HEK293 (cell line): ENCODE measurements at regions not wholly inside any gene's neighbourhood (a gene's known extent, or its start where the extent isn't known, plus 50 kb on each side); places are given as distances from the start of the nearest gene placed in this dataset.

Source experiments
- CTCF ChIA-PET: fragments of 350-600 bp; formaldehyde crosslinking; extraction: SDS; loops from one replicate; lab custom pipeline; 2021; ENCODE audit warnings: antibody characterized with exemption; lab: Yijun Ruan, JAX
- POLR2A ChIA-PET: fragments of 300-600 bp; formaldehyde crosslinking; extraction: SDS; loops from one replicate; lab custom pipeline; 2020; ENCODE audit warnings: antibody characterized with exemption, inconsistent platforms; lab: Yijun Ruan, JAX
- H3K27ac ChIP-seq: fragments of 200-500 bp; sonication (Bioruptor generic); 2 replicates; pipeline ENCODE4 v1.5.1; 2014; ENCODE audit warnings: low read depth, low read length, control low read depth, inconsistent platforms; ENCODE audit errors: extremely low read depth
- H3K36me3 ChIP-seq, 2 experiments: fragments of 200-500 bp in 1 of 2; sonication (Bioruptor generic) in 1 of 2; 1 replicate in 1 of 2; 2 replicates in 1 of 2; pipeline ENCODE4 v1.5.1; 2014 to 2017; ENCODE audit warnings: inconsistent platforms in 2 of 2, low read length in 2 of 2; ENCODE audit not compliant: control insufficient read depth in 2 of 2, insufficient read depth in 1 of 2
- H3K4me1 ChIP-seq: fragments of 200-500 bp; sonication (Bioruptor generic); 2 replicates; pipeline ENCODE4 v1.5.1; 2014; ENCODE audit warnings: mild to moderate bottlenecking, low read length, inconsistent platforms; ENCODE audit not compliant: control insufficient read depth, insufficient read depth
- H3K4me3 ChIP-seq: 2 replicates; pipeline ENCODE4 v1.5.1; 2011; ENCODE audit warnings: low read depth, mild to moderate bottlenecking, control low read depth, low read length, moderate library complexity
- H3K9me3 ChIP-seq: fragments of 200-500 bp; sonication (Bioruptor generic); 2 replicates; pipeline ENCODE4 v1.5.1; 2014; ENCODE audit warnings: low read depth, low read length, inconsistent platforms; ENCODE audit not compliant: control insufficient read depth, insufficient read depth
- BCL11B ChIP-seq: fragments of 450-650 bp; formaldehyde crosslinking; IDR thresholded peaks from 2 replicates; pipeline ENCODE4 v1.5.1; 2016; ENCODE audit warnings: low read depth, missing biosample characterization, missing genetic modification characterization
- GLIS2 ChIP-seq: fragments of 450-650 bp; formaldehyde crosslinking; IDR thresholded peaks from 2 replicates; pipeline ENCODE4 v1.5.1; 2016; ENCODE audit warnings: missing biosample characterization, missing genetic modification characterization
- PRDM6 ChIP-seq: fragments of 450-650 bp; formaldehyde crosslinking; IDR thresholded peaks from 2 replicates; pipeline ENCODE4 v1.5.1; 2017; ENCODE audit warnings: missing biosample characterization, missing genetic modification characterization
- SALL2 ChIP-seq: fragments of 450-650 bp; formaldehyde crosslinking; IDR thresholded peaks from 2 replicates; pipeline ENCODE4 v1.5.0; 2017; ENCODE audit warnings: missing biosample characterization, mild to moderate bottlenecking, missing genetic modification characterization, borderline replicate concordance
- ZBTB10 ChIP-seq: fragments of 450-650 bp; formaldehyde crosslinking; IDR thresholded peaks from 2 replicates; pipeline ENCODE4 v1.5.1; 2016; ENCODE audit warnings: missing biosample characterization, missing genetic modification characterization
- ZNF132 ChIP-seq: fragments of 450-650 bp; formaldehyde crosslinking; IDR thresholded peaks from 2 replicates; pipeline ENCODE4 v1.5.1; 2017; ENCODE audit warnings: missing biosample characterization, missing genetic modification characterization, borderline replicate concordance
- ZNF391 ChIP-seq: fragments of 450-650 bp; formaldehyde crosslinking; IDR thresholded peaks from 2 replicates; pipeline ENCODE4 v1.5.1; 2016; ENCODE audit warnings: low read depth, missing biosample characterization, missing genetic modification characterization, borderline replicate concordance
- ZNF423 ChIP-seq: fragments of 450-650 bp; formaldehyde crosslinking; IDR thresholded peaks from 2 replicates; pipeline ENCODE4 v1.5.1; 2016; ENCODE audit warnings: missing biosample characterization, missing genetic modification characterization
- ZNF768 ChIP-seq: fragments of 450-650 bp; formaldehyde crosslinking; IDR thresholded peaks from 2 replicates; pipeline ENCODE4 v1.5.1; 2018; ENCODE audit warnings: missing biosample characterization, mild to moderate bottlenecking, missing genetic modification characterization
- ZNF791 ChIP-seq: fragments of 450-650 bp; formaldehyde crosslinking; IDR thresholded peaks from 2 replicates; pipeline ENCODE4 v1.5.1; 2016; ENCODE audit warnings: missing biosample characterization, missing genetic modification characterization
- ZNF843 ChIP-seq: fragments of 450-650 bp; formaldehyde crosslinking; IDR thresholded peaks from 2 replicates; pipeline ENCODE4 v1.5.1; 2016; ENCODE audit warnings: missing biosample characterization, missing genetic modification characterization
- TF ChIP-seq, protein P1 (sequence below): fragments of 450-650 bp; formaldehyde crosslinking; IDR thresholded peaks from 2 replicates; pipeline ENCODE4 v1.5.1; 2016; ENCODE audit warnings: missing biosample characterization, missing genetic modification characterization, low read depth
- TF ChIP-seq, protein P2 (sequence below): fragments of 450-650 bp; formaldehyde crosslinking; IDR thresholded peaks from 2 replicates; pipeline ENCODE4 v1.5.1; 2016; ENCODE audit warnings: missing biosample characterization, missing genetic modification characterization
- TF ChIP-seq, protein P3 (sequence below): fragments of 450-650 bp; formaldehyde crosslinking; IDR thresholded peaks from 2 replicates; pipeline ENCODE4 v1.5.1; 2016; ENCODE audit warnings: missing biosample characterization, missing genetic modification characterization
- TF ChIP-seq, protein P4 (sequence below): fragments of 450-650 bp; formaldehyde crosslinking; IDR thresholded peaks from 2 replicates; pipeline ENCODE4 v1.5.1; 2016; ENCODE audit warnings: missing biosample characterization, missing genetic modification characterization
- TF ChIP-seq, protein P5 (sequence below): fragments of 450-650 bp; formaldehyde crosslinking; IDR thresholded peaks from 2 replicates; pipeline ENCODE4 v1.5.1; 2016; ENCODE audit warnings: missing biosample characterization, missing genetic modification characterization, borderline replicate concordance

- TF ChIP-seq ZBTB10 = no peak
Observed at GRCh38 chr13:79806821-79807220, 325.9 kb downstream of the NDFIP2 start (continued).

- Histone ChIP-seq H3K4me3 (no peak overlapping the region), H3K4me1 (no peaks in the 10 kb centered on the region), H3K9me3 (no peaks in the 10 kb centered on the region), H3K36me3 (no peaks in the 10 kb centered on the region), H3K27ac (no peak overlapping the region)
- ChIA-PET CTCF (no interaction called here), POLR2A (no interaction called here)
- TF ChIP-seq, protein P1, sequence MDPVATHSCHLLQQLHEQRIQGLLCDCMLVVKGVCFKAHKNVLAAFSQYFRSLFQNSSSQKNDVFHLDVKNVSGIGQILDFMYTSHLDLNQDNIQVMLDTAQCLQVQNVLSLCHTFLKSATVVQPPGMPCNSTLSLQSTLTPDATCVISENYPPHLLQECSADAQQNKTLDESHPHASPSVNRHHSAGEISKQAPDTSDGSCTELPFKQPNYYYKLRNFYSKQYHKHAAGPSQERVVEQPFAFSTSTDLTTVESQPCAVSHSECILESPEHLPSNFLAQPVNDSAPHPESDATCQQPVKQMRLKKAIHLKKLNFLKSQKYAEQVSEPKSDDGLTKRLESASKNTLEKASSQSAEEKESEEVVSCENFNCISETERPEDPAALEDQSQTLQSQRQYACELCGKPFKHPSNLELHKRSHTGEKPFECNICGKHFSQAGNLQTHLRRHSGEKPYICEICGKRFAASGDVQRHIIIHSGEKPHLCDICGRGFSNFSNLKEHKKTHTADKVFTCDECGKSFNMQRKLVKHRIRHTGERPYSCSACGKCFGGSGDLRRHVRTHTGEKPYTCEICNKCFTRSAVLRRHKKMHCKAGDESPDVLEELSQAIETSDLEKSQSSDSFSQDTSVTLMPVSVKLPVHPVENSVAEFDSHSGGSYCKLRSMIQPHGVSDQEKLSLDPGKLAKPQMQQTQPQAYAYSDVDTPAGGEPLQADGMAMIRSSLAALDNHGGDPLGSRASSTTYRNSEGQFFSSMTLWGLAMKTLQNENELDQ (tag by site-specific recombination) = no peak
- TF ChIP-seq ZNF132 (no peak), GLIS2 (tag by site-specific recombination) (no peak), ZNF423 (tag by site-specific recombination) (no peak), ZNF843 (no peak), SALL2 (tag by site-specific recombination) (no peak), BCL11B (tag by site-specific recombination) (no peak), ZNF791 (tag by site-specific recombination) (no peak), PRDM6 (tag by site-specific recombination) (no peak), ZNF391 (tag by site-specific recombination) (no peak), ZNF768 (tag by site-specific recombination) (no peak)
- TF ChIP-seq, protein P2, sequence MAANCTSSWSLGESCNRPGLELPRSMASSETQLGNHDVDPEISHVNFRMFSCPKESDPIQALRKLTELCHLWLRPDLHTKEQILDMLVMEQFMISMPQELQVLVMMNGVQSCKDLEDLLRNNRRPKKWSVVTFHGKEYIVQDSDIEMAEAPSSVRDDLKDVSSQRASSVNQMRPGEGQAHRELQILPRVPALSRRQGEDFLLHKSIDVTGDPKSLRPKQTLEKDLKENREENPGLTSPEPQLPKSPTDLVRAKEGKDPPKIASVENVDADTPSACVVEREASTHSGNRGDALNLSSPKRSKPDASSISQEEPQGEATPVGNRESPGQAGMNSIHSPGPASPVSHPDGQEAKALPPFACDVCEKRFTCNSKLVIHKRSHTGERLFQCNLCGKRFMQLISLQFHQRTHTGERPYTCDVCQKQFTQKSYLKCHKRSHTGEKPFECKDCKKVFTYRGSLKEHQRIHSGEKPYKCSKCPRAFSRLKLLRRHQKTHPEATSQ (tag by site-specific recombination) = no peak
- TF ChIP-seq, protein P3, sequence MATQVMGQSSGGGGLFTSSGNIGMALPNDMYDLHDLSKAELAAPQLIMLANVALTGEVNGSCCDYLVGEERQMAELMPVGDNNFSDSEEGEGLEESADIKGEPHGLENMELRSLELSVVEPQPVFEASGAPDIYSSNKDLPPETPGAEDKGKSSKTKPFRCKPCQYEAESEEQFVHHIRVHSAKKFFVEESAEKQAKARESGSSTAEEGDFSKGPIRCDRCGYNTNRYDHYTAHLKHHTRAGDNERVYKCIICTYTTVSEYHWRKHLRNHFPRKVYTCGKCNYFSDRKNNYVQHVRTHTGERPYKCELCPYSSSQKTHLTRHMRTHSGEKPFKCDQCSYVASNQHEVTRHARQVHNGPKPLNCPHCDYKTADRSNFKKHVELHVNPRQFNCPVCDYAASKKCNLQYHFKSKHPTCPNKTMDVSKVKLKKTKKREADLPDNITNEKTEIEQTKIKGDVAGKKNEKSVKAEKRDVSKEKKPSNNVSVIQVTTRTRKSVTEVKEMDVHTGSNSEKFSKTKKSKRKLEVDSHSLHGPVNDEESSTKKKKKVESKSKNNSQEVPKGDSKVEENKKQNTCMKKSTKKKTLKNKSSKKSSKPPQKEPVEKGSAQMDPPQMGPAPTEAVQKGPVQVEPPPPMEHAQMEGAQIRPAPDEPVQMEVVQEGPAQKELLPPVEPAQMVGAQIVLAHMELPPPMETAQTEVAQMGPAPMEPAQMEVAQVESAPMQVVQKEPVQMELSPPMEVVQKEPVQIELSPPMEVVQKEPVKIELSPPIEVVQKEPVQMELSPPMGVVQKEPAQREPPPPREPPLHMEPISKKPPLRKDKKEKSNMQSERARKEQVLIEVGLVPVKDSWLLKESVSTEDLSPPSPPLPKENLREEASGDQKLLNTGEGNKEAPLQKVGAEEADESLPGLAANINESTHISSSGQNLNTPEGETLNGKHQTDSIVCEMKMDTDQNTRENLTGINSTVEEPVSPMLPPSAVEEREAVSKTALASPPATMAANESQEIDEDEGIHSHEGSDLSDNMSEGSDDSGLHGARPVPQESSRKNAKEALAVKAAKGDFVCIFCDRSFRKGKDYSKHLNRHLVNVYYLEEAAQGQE (tag by site-specific recombination) = no peak
- TF ChIP-seq, protein P4, sequence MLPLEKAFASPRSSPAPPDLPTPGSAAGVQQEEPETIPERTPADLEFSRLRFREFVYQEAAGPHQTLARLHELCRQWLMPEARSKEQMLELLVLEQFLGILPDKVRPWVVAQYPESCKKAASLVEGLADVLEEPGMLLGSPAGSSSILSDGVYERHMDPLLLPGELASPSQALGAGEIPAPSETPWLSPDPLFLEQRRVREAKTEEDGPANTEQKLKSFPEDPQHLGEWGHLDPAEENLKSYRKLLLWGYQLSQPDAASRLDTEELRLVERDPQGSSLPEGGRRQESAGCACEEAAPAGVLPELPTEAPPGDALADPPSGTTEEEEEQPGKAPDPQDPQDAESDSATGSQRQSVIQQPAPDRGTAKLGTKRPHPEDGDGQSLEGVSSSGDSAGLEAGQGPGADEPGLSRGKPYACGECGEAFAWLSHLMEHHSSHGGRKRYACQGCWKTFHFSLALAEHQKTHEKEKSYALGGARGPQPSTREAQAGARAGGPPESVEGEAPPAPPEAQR (tag by site-specific recombination) = no peak
- TF ChIP-seq, protein P5, sequence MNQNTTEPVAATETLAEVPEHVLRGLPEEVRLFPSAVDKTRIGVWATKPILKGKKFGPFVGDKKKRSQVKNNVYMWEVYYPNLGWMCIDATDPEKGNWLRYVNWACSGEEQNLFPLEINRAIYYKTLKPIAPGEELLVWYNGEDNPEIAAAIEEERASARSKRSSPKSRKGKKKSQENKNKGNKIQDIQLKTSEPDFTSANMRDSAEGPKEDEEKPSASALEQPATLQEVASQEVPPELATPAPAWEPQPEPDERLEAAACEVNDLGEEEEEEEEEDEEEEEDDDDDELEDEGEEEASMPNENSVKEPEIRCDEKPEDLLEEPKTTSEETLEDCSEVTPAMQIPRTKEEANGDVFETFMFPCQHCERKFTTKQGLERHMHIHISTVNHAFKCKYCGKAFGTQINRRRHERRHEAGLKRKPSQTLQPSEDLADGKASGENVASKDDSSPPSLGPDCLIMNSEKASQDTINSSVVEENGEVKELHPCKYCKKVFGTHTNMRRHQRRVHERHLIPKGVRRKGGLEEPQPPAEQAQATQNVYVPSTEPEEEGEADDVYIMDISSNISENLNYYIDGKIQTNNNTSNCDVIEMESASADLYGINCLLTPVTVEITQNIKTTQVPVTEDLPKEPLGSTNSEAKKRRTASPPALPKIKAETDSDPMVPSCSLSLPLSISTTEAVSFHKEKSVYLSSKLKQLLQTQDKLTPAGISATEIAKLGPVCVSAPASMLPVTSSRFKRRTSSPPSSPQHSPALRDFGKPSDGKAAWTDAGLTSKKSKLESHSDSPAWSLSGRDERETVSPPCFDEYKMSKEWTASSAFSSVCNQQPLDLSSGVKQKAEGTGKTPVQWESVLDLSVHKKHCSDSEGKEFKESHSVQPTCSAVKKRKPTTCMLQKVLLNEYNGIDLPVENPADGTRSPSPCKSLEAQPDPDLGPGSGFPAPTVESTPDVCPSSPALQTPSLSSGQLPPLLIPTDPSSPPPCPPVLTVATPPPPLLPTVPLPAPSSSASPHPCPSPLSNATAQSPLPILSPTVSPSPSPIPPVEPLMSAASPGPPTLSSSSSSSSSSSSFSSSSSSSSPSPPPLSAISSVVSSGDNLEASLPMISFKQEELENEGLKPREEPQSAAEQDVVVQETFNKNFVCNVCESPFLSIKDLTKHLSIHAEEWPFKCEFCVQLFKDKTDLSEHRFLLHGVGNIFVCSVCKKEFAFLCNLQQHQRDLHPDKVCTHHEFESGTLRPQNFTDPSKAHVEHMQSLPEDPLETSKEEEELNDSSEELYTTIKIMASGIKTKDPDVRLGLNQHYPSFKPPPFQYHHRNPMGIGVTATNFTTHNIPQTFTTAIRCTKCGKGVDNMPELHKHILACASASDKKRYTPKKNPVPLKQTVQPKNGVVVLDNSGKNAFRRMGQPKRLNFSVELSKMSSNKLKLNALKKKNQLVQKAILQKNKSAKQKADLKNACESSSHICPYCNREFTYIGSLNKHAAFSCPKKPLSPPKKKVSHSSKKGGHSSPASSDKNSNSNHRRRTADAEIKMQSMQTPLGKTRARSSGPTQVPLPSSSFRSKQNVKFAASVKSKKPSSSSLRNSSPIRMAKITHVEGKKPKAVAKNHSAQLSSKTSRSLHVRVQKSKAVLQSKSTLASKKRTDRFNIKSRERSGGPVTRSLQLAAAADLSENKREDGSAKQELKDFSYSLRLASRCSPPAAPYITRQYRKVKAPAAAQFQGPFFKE (tag by site-specific recombination) = no peak
Observed at GRCh38 chr13:79805317-79805716, 324.4 kb downstream of the NDFIP2 start.
